HEK293T (cell line): ENCODE measurements at regions not wholly inside any gene's neighbourhood (a gene's known extent, or its start where the extent isn't known, plus 50 kb on each side); places are given as distances from the start of the nearest gene placed in this dataset.

Experiments
- CTCF ChIA-PET: fragments of 350-600 bp; formaldehyde crosslinking; extraction: SDS; loops from one replicate; lab custom pipeline; 2021; ENCODE audit warnings: antibody characterized with exemption, inconsistent platforms; lab: Yijun Ruan, JAX
- POLR2A ChIA-PET: fragments of 350-600 bp; formaldehyde crosslinking; extraction: SDS; loops from one replicate; lab custom pipeline; 2020; ENCODE audit warnings: antibody characterized with exemption, inconsistent platforms; lab: Yijun Ruan, JAX
- DNase-seq: peaks from one replicate; pipeline ENCODE4 v3.0.0; 2012; ENCODE audit warnings: mixed read lengths; ENCODE audit errors: extremely low spot score
- ARNT ChIP-seq: fragments of 450-650 bp; IDR thresholded peaks from 2 replicates; pipeline ENCODE4 v1.6.1; 2017; ENCODE audit warnings: mild to moderate bottlenecking
- BHLHE40 ChIP-seq: fragments of 450-650 bp; IDR thresholded peaks from 2 replicates; pipeline ENCODE4 v1.6.1; 2016; ENCODE audit warnings: mild to moderate bottlenecking, moderate library complexity, borderline replicate concordance
- CTBP1 ChIP-seq: fragments of 450-650 bp; IDR thresholded peaks from 2 replicates; pipeline ENCODE4 v1.6.1; 2016; ENCODE audit warnings: borderline replicate concordance
- ELF4 ChIP-seq: fragments of 450-650 bp; IDR thresholded peaks from 2 replicates; pipeline ENCODE4 v1.6.1; 2017; ENCODE audit warnings: antibody characterized with exemption
- FOXA1 ChIP-seq: fragments of 450-650 bp; IDR thresholded peaks from 2 replicates; pipeline ENCODE4 v1.6.1; 2016; ENCODE audit warnings: mild to moderate bottlenecking
- FOXK2 ChIP-seq: fragments of 450-650 bp; IDR thresholded peaks from 2 replicates; pipeline ENCODE4 v1.6.1; 2016; ENCODE audit warnings: mild to moderate bottlenecking
- FOXM1 ChIP-seq: fragments of 450-650 bp; IDR thresholded peaks from 2 replicates; pipeline ENCODE4 v1.6.1; 2017; ENCODE audit warnings: mild to moderate bottlenecking, borderline replicate concordance
- HDGF ChIP-seq: fragments of 450-650 bp; IDR thresholded peaks from 2 replicates; pipeline ENCODE4 v1.6.1; 2017; ENCODE audit warnings: antibody characterized with exemption, borderline replicate concordance
- L3MBTL2 ChIP-seq: fragments of 450-650 bp; conservative IDR thresholded peaks from 2 replicates; pipeline ENCODE4 v1.6.1; 2016; ENCODE audit warnings: mild to moderate bottlenecking
- LEF1 ChIP-seq: fragments of 450-650 bp; IDR thresholded peaks from 2 replicates; pipeline ENCODE4 v1.6.1; 2017; ENCODE audit warnings: mild to moderate bottlenecking, borderline replicate concordance
- NFRKB ChIP-seq: fragments of 450-650 bp; IDR thresholded peaks from 2 replicates; pipeline ENCODE4 v1.6.1; 2016; ENCODE audit warnings: mild to moderate bottlenecking, moderate library complexity
- SP1 ChIP-seq: fragments of 450-650 bp; IDR thresholded peaks from 2 replicates; pipeline ENCODE4 v1.6.1; 2017
- SUZ12 ChIP-seq: fragments of 450-650 bp; IDR thresholded peaks from 2 replicates; pipeline ENCODE4 v1.6.1; 2016; ENCODE audit warnings: mild to moderate bottlenecking
- TARDBP ChIP-seq: fragments of 450-650 bp; IDR thresholded peaks from 2 replicates; pipeline ENCODE4 v1.6.1; 2016
- ZNF384 ChIP-seq: fragments of 450-650 bp; IDR thresholded peaks from 2 replicates; pipeline ENCODE4 v1.6.1; 2016
- TF ChIP-seq, protein P1 (sequence below): fragments of 450-650 bp; IDR thresholded peaks from 2 replicates; pipeline ENCODE4 v1.6.1; 2016

DNA sequence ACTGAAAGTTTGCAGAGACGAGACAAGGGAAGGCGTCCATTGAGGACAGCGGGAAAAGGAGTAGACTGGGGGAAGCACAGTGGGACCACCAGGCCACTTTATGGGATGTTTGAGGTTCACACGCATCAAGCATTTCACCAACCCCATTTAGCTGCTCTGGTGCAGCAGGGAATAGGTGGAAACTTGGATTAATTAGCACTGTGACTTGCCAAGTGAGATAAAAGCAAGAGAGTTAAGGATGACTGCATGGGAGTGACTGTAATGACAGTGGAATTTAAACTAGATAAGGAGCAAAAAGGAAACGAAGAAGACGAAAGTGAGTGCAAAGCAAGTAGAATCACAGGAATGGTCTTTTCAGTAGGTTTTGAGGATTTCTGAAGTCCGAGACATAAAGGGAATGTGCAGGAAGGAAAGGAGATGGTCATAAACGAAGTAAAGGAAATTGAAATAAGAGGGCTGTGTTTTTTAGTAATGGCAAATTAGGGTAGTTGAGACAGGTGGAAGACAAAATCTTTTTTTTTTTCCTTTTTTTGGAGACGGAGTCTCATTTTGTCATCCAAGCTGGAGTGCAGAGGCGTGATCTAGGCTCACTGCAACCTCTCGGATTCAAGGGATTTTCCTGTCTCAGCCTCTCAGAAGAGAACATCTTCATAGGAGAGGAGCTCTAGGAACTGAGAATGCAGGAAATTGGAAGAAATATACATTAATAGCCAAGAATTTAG lies 119.0 kb upstream of the MAP9 start:
- ChIA-PET CTCF (interaction anchor here (0.7 to 1.9 kb wide), 4 partner anchors 10 to 61 kb away, joined by 3 to 7 read pairs (median 4); no protein-coding TSS in a partner anchor), POLR2A (no interaction called here)
- DNase-seq, result no peak
- no peak for TF ChIP-seq FOXM1
- no peak for TF ChIP-seq FOXA1
- TF ChIP-seq BHLHE40, result no peak
- no peak for TF ChIP-seq L3MBTL2
- TF ChIP-seq, protein P1, sequence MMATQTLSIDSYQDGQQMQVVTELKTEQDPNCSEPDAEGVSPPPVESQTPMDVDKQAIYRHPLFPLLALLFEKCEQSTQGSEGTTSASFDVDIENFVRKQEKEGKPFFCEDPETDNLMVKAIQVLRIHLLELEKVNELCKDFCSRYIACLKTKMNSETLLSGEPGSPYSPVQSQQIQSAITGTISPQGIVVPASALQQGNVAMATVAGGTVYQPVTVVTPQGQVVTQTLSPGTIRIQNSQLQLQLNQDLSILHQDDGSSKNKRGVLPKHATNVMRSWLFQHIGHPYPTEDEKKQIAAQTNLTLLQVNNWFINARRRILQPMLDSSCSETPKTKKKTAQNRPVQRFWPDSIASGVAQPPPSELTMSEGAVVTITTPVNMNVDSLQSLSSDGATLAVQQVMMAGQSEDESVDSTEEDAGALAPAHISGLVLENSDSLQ, result no peak
- no peak for TF ChIP-seq SP1
- TF ChIP-seq HDGF, result no peak
- TF ChIP-seq LEF1, result no peak
- no peak for TF ChIP-seq SUZ12
- TF ChIP-seq NFRKB, result no peak
- no peak for TF ChIP-seq FOXK2
- TF ChIP-seq TARDBP, result no peak
- TF ChIP-seq ARNT, result no peak

DNA sequence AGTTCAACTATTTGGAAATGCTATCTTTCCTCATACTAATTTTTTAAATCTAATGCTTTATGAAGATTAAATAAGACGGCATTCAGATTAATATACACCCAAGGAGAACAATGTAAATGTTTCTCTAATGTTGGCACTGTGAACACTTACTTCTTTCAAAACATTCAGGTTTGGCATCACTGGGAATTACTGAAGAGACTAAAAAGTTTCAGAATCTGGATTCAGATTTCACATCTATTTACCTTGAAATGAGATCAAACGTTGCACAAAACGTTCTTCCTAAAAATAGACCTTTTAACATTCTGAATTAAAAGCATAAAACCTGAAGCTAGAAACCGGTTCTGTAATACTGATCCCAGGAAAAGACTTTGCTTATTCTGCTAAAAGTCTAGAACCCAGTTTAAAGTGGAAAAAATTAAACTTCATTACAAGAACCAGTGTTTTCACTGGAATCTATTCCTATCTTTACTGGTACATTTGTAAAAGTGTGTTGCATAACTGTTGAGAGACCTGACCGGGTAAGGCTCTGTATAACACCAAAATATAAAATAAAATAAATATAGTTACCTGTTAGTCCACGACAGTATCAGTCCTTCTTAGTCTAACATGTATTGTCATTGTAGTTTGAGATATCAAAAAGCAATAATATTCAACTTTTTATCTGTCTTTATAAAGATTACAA lies 117.4 kb upstream of the MAP9 start:
- TF ChIP-seq HDGF (no peak), FOXK2 (no peak), ZNF384 (no peak), SUZ12 (no peak)
- CTCF ChIA-PET, result no interaction called here
- POLR2A ChIA-PET, result interaction anchor here (1.0 kb wide), 1 partner anchor 12 kb away, joined by 3 read pairs; no protein-coding TSS in a partner anchor
- no peak for DNase-seq

DNA sequence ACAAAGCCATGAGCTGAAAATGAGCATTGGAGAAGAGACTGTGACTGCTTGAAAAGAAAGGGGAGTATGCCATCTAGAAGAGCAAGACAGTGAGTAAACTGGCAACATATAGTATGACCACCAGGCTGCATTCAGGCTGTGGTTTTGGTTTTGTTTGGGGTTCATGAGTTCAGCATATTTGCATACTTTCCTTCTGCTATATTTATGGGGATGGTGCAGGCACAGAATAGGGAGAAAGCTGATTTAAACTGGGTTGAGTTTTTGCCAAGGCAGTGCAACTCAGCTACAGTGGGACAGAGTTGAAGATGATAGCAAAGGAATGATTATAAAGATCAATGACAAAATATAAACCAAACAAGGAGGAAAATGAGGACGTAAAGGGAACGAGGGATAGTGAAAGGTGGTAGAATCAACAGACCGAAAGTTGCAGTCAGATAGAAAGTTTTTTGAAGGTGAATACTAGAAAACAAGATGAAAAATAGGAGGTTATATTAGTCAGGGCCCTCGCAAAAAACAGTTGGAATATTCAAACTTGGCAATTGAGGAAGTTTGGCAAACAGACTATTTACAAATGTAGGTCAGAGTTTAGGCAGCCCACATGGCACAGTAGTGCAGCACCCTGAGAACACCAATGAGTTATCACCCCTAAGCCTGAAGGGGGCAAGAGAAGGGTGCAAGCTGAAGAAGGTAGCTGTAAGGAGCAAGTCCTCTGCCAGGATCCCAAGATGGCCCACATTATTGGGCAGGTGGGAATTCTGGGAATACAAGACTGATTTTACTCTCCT lies 114.8 kb upstream of the MAP9 start:
- no peak for DNase-seq
- CTCF ChIA-PET, result no interaction called here
- TF ChIP-seq, protein P1, result no peak
- no peak for TF ChIP-seq L3MBTL2
- POLR2A ChIA-PET, result no interaction called here

DNA sequence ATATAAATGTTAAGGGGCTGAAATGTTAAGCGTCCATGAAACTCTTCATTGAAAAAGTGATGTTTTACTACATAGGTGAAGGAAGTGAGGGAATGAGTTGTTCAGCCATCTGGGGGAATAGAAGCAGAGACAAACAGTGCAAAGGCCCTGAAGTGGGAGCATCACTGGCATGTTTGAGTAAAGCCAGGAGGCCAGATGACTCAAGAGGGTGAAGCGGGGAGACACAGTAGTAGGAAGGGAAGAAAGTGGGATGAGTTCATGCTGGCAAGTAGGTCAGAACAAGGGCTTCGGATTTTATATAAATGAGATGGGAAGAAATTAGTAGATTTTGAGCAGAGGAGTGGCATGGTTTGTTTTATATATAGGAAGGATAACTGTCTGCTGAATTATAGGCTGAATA lies 112.5 kb upstream of the MAP9 start:
- POLR2A ChIA-PET, result no interaction called here
- CTCF ChIA-PET, result no interaction called here

DNA sequence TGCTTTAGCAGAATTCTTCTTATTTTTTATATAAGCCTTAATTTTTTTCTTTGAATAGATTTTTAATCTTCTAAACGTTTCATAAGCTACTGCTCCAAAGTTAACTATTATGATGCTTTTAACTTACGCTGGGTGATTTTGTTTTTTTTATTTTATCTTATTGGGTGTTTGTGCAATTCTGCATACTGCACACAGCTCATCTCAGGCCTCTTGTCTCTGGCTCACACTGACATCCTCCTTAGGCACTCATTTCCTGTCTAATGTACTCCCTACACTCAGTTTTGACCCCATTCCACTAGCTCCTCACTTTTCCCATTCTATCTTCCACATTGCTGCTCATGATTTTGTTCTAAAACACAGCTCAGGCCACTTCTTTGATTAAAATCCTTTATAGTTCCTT lies 111.9 kb upstream of the MAP9 start:
- TF ChIP-seq CTBP1 (no peak), ZNF384 (no peak), SUZ12 (no peak), L3MBTL2 (no peak), SP1 (no peak)
- CTCF ChIA-PET, result no interaction called here
- DNase-seq, result no peak
- POLR2A ChIA-PET, result no interaction called here

More for the DNA sequence above, 112.5 kb upstream of the MAP9 start:
- DNase-seq, result no peak
- TF ChIP-seq TARDBP, result no peak
- TF ChIP-seq HDGF, result no peak
- TF ChIP-seq, protein P1, result no peak
- TF ChIP-seq NFRKB, result no peak
- TF ChIP-seq L3MBTL2, result no peak
- no peak for TF ChIP-seq FOXK2
- TF ChIP-seq ARNT, result no peak
- TF ChIP-seq CTBP1, result no peak
- TF ChIP-seq BHLHE40, result no peak
- no peak for TF ChIP-seq FOXA1
- no peak for TF ChIP-seq FOXM1
- TF ChIP-seq SUZ12, result no peak
- no peak for TF ChIP-seq ELF4
- no peak for TF ChIP-seq ZNF384

DNA sequence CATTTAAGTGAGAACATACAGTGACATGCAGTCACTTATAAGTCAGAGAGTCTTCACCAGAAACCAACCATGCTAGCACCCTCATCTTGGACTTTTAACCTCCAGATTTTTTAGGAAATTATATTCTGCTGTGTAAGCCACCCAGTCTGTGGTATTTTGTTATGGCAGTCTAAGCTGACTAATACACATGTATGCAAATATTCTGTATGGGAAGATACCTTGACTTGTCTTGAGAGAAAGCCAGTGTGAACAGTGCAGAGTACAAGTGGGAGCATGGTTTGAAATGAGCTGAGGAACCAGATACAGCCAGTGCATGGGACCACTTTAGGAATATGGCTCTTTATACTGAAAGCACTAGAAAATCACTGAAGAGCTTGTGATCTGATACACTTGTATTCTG lies 110.4 kb upstream of the MAP9 start:
- ChIA-PET POLR2A (no interaction called here), CTCF (interaction anchor here (1.1 kb wide), 1 partner anchor 42 kb away, joined by 3 read pairs; no protein-coding TSS in a partner anchor)
- TF ChIP-seq CTBP1, result no peak
- no peak for TF ChIP-seq LEF1
- no peak for TF ChIP-seq FOXA1
- TF ChIP-seq ZNF384, result no peak
- no peak for DNase-seq
